DOHH2 (cell line): ENCODE measurements at regions not wholly inside any gene's neighbourhood (a gene's known extent, or its start where the extent isn't known, plus 50 kb on each side); places are given as distances from the start of the nearest gene placed in this dataset.

Experiments
- H3F3A ChIP-seq: fragments of 200-600 bp; sonication (generic), shearing (Covaris generic); 2 replicates; pipeline ENCODE4 v1.6.0; 2016; ENCODE audit warnings: antibody characterized with exemption, mild to moderate bottlenecking; ENCODE audit not compliant: control insufficient read depth, insufficient read depth
- H3K27ac ChIP-seq: fragments of 200-600 bp; sonication (generic); 2 replicates; pipeline ENCODE4 v1.5.1; 2014; ENCODE audit warnings: low read depth, mild to moderate bottlenecking, low read length, moderate library complexity
- H3K27me3 ChIP-seq: fragments of 200-600 bp; sonication (generic); 2 replicates; pipeline ENCODE4 v1.6.1; 2014; ENCODE audit warnings: mild to moderate bottlenecking, low read length, mixed read lengths; ENCODE audit not compliant: control insufficient read depth
- H3K36me3 ChIP-seq: fragments of 200-600 bp; sonication (generic); 2 replicates; pipeline ENCODE4 v1.6.1; 2014; ENCODE audit warnings: mild to moderate bottlenecking, low read length, moderate library complexity, mixed read lengths; ENCODE audit not compliant: control insufficient read depth
- H3K4me1 ChIP-seq: fragments of 200-600 bp; sonication (generic); 2 replicates; pipeline ENCODE4 v1.6.1; 2014; ENCODE audit warnings: mild to moderate bottlenecking, low read length, mixed read lengths; ENCODE audit not compliant: control insufficient read depth
- H3K4me2 ChIP-seq: fragments of 200-600 bp; sonication (generic); 2 replicates; pipeline ENCODE4 v1.6.0; 2014; ENCODE audit warnings: mild to moderate bottlenecking, low read length, moderate library complexity
- H3K4me3 ChIP-seq: fragments of 200-600 bp; sonication (generic); 2 replicates; pipeline ENCODE4 v1.5.1; 2014; ENCODE audit warnings: mild to moderate bottlenecking, low read length, mixed read lengths
- H3K79me2 ChIP-seq: fragments of 200-600 bp; sonication (generic); 2 replicates; pipeline ENCODE4 v1.6.1; 2014; ENCODE audit warnings: mild to moderate bottlenecking, low read length, mixed read lengths; ENCODE audit not compliant: control insufficient read depth
- H3K9me2 ChIP-seq: fragments of 200-600 bp; sonication (generic); replicated peaks from 2 replicates; pipeline ENCODE4 v1.6.1; 2014; ENCODE audit warnings: mild to moderate bottlenecking, low read length, mixed read lengths; ENCODE audit not compliant: control insufficient read depth
- H3K9me3 ChIP-seq: fragments of 200-600 bp; sonication (generic); 2 replicates; pipeline ENCODE4 v1.6.1; 2014; ENCODE audit warnings: antibody characterized with exemption, low read length, mixed read lengths; ENCODE audit not compliant: control insufficient read depth, insufficient read depth
- H4K20me1 ChIP-seq: fragments of 200-600 bp; sonication (generic); 2 replicates; pipeline ENCODE4 v1.6.0; 2014; ENCODE audit warnings: low read depth, mild to moderate bottlenecking, antibody characterized with exemption, low read length, moderate library complexity; ENCODE audit not compliant: control insufficient read depth, insufficient read depth
- EZH2phosphoT487 ChIP-seq: fragments of 200-600 bp; sonication (generic); IDR thresholded peaks from 2 replicates; pipeline ENCODE4 v1.6.1; 2017; ENCODE audit warnings: borderline replicate concordance, mild to moderate bottlenecking, antibody characterized with exemption, low read length, moderate library complexity, mixed read lengths
- TF ChIP-seq, protein P1 (sequence below): fragments of 200-600 bp; sonication (generic); IDR thresholded peaks from one replicate; pipeline ENCODE4 v1.5.1; 2014; ENCODE audit warnings: antibody characterized with exemption, mild to moderate bottlenecking, low read depth, low read length; ENCODE audit not compliant: poor library complexity, severe bottlenecking

DNA sequence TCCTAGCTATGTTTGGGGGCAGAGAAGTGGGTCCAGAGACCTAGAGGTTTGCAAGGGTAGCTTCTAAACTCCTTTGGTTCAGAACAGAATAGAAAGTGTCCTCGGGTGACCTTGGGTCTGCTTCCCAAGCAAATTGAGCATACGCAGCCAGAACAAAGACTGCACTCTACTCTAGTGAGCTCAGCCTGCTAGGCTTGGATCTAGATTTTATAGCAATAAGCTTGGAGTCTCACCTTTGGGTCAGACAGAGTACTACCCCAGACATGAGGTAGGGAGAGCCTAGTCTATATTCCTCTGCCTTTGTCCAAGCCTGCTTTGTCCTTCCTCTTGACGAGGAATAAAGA, 52.6 kb upstream of the ELF5 start:
- TF ChIP-seq, protein P1, sequence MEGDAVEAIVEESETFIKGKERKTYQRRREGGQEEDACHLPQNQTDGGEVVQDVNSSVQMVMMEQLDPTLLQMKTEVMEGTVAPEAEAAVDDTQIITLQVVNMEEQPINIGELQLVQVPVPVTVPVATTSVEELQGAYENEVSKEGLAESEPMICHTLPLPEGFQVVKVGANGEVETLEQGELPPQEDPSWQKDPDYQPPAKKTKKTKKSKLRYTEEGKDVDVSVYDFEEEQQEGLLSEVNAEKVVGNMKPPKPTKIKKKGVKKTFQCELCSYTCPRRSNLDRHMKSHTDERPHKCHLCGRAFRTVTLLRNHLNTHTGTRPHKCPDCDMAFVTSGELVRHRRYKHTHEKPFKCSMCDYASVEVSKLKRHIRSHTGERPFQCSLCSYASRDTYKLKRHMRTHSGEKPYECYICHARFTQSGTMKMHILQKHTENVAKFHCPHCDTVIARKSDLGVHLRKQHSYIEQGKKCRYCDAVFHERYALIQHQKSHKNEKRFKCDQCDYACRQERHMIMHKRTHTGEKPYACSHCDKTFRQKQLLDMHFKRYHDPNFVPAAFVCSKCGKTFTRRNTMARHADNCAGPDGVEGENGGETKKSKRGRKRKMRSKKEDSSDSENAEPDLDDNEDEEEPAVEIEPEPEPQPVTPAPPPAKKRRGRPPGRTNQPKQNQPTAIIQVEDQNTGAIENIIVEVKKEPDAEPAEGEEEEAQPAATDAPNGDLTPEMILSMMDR, result no peak
- TF ChIP-seq EZH2phosphoT487, result no peak
- Histone ChIP-seq H3K36me3 (no peaks in the 10 kb centered on the region), H3K79me2 (no peaks in the 10 kb centered on the region), H3K9me2 (no peaks in the 10 kb centered on the region), H3F3A (no peaks in the 10 kb centered on the region), H3K27me3 (peaks cover 7% of the 10 kb centered on the region; the same call in 1 of the 2 replicates), H3K9me3 (no peaks in the 10 kb centered on the region), H4K20me1 (no peaks in the 10 kb centered on the region), H3K4me3 (no peak overlapping the region), H3K27ac (no peak overlapping the region), H3K4me2 (no peak overlapping the region), H3K4me1 (no peaks in the 10 kb centered on the region)

DNA sequence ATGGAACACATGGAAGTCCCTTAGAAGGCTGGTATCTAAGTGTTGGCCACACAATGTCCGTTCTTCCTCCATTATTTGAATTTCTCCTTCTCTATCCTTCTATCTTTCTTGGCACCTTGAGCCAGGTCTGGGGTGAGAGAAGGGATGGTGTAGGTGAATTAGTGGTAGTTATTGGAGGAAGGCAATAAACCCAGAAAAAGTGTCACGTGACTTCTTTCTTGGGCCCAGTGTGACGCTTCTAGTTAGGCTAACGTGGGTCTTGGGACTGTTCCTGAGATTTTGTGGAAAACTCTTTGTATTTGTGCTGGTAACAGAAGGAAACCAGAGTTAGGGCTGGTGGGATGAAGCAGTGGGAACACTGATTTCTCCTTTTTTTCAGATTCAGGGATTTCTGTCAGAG, 53.1 kb upstream of the ELF5 start:
- H3K4me1 ChIP-seq, result no peaks in the 10 kb centered on the region
- H3K36me3 ChIP-seq, result no peaks in the 10 kb centered on the region
- H3K4me3 ChIP-seq, result no peak overlapping the region
- TF ChIP-seq EZH2phosphoT487, result no peak
- TF ChIP-seq, protein P1, result no peak
- no peaks in the 10 kb centered on the region for H3K79me2 ChIP-seq
- no peaks in the 10 kb centered on the region for H3K9me3 ChIP-seq
- no peaks in the 10 kb centered on the region for H3K9me2 ChIP-seq
- no peak overlapping the region for H3K27ac ChIP-seq
- no peak overlapping the region for H3K4me2 ChIP-seq
- H3K27me3 ChIP-seq, result peaks cover 7% of the 10 kb centered on the region; the same call in 1 of the 2 replicates
- H3F3A ChIP-seq, result no peaks in the 10 kb centered on the region
- no peaks in the 10 kb centered on the region for H4K20me1 ChIP-seq

DNA sequence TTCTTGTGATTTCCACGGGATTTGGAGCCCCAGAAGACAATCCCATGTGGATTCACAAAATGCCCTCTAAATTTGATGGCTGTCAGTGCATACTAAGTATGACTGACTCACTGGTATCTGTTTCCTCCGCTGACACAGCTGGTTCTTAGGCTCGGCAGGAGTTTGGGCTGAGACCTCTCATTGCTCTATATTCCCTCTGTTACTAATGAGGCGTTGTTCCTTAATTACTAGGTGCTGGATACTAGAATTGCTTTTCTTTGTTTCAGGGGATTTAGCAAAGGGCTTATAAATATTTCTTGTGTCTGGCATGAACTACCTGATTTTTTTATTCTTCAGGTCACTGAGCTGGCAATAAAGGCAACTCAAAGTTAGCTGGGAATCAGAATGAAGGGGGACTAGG, 53.2 kb upstream of the EHF start:
- H3K9me2 ChIP-seq, result no peaks in the 10 kb centered on the region
- H3K4me3 ChIP-seq, result no peak overlapping the region
- H3K4me1 ChIP-seq, result no peaks in the 10 kb centered on the region
- TF ChIP-seq, protein P1, result no peak
- TF ChIP-seq EZH2phosphoT487, result no peak
- H4K20me1 ChIP-seq, result no peaks in the 10 kb centered on the region
- peaks cover 7% of the 10 kb centered on the region; the same call in 1 of the 2 replicates for H3K27me3 ChIP-seq
- no peaks in the 10 kb centered on the region for H3K9me3 ChIP-seq
- no peaks in the 10 kb centered on the region for H3F3A ChIP-seq
- H3K4me2 ChIP-seq, result no peak overlapping the region
- H3K79me2 ChIP-seq, result no peaks in the 10 kb centered on the region
- H3K36me3 ChIP-seq, result no peaks in the 10 kb centered on the region
- H3K27ac ChIP-seq, result no peak overlapping the region

DNA sequence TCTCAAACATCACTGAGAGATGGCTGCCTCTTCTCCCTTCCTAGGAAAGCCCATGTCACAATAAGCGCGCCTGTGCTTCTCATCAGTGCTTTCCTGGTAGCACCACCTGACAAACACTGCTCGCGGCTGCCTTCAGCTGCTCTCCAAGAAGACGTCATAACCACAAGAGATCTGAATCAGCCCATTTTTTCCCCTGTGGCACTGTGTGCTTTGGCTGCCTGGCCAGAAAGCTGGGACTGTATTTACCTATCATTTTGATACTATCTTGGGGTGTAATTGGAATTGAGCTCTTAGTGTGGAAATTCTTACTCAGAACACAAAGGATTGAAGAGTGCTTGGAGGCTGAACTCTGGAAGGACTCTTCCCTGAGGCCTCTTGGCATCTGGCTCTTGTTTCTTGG, 50.3 kb upstream of the EHF start:
- Histone ChIP-seq H4K20me1 (no peaks in the 10 kb centered on the region), H3K27me3 (peaks cover 22% of the 10 kb centered on the region; the same call in 1 of the 2 replicates), H3K4me1 (no peaks in the 10 kb centered on the region), H3K9me2 (no peaks in the 10 kb centered on the region), H3K79me2 (no peaks in the 10 kb centered on the region), H3K27ac (no peak overlapping the region), H3K36me3 (no peaks in the 10 kb centered on the region), H3K9me3 (no peaks in the 10 kb centered on the region), H3K4me3 (no peak overlapping the region), H3F3A (no peaks in the 10 kb centered on the region), H3K4me2 (no peak overlapping the region)
- TF ChIP-seq, protein P1, result no peak
- no peak for TF ChIP-seq EZH2phosphoT487
